A673 (cell line): ENCODE measurements at regions not wholly inside any gene's neighbourhood (a gene's known extent, or its start where the extent isn't known, plus 50 kb on each side); places are given as distances from the start of the nearest gene placed in this dataset.

Experiments used
- BruUV-seq: library from RNA; stranded (reverse); fragments of 400-500 nt; replicated peaks from 2 replicates; lab custom pipeline; 2021; lab: Mats Ljungman, UMichigan
- CTCF ChIA-PET: fragments of 300-600 bp; sonication (Branson Sonifier 250); formaldehyde crosslinking; loops from one replicate; lab custom pipeline; 2022; ENCODE audit warnings: antibody characterized with exemption; lab: Charles Lee
- POLR2A ChIA-PET: fragments of 300-600 bp; sonication (Branson Sonifier 250); formaldehyde crosslinking; loops from one replicate; lab custom pipeline; 2022; ENCODE audit warnings: antibody characterized with exemption; ENCODE audit not compliant: low non-redundant PET; lab: Charles Lee
- DNase-seq: peaks from one replicate; pipeline ENCODE4 v3.0.0-alpha.2; 2015; ENCODE audit warnings: low spot score
- H3K27ac ChIP-seq: fragments of 200-600 bp; sonication (generic); 2 replicates; pipeline ENCODE4 v1.5.1; 2016; ENCODE audit warnings: mixed run types, low read depth, mild to moderate bottlenecking, mixed read lengths, antibody characterized with exemption, low read length; ENCODE audit not compliant: poor library complexity, severe bottlenecking
- H3K27me3 ChIP-seq: fragments of 200-600 bp; sonication (generic); replicated peaks from 2 replicates; pipeline ENCODE4 v1.6.1; 2017; ENCODE audit warnings: mixed run types, low read depth, mild to moderate bottlenecking, mixed read lengths, antibody characterized with exemption, low read length; ENCODE audit not compliant: insufficient read depth, poor library complexity
- H3K36me3 ChIP-seq: fragments of 200-600 bp; sonication (generic); 2 replicates; pipeline ENCODE4 v1.6.1; 2016; ENCODE audit warnings: mixed run types, mild to moderate bottlenecking, mixed read lengths, antibody characterized with exemption, low read length; ENCODE audit not compliant: insufficient read depth, poor library complexity, severe bottlenecking
- H3K4me1 ChIP-seq: fragments of 200-600 bp; sonication (generic); 2 replicates; pipeline ENCODE4 v1.6.1; 2017; ENCODE audit warnings: mixed run types, mild to moderate bottlenecking, mixed read lengths, antibody characterized with exemption, low read length; ENCODE audit not compliant: insufficient read depth, poor library complexity, severe bottlenecking
- H3K4me3 ChIP-seq: fragments of 200-600 bp; sonication (generic); 2 replicates; pipeline ENCODE4 v1.5.1; 2016; ENCODE audit warnings: low read depth, mixed run types, mild to moderate bottlenecking, mixed read lengths, low read length; ENCODE audit not compliant: poor library complexity, severe bottlenecking
- H3K9me3 ChIP-seq: fragments of 200-600 bp; sonication (generic); 2 replicates; pipeline ENCODE4 v1.6.1; 2016; ENCODE audit warnings: mixed run types, low read depth, mild to moderate bottlenecking, mixed read lengths, antibody characterized with exemption, low read length; ENCODE audit not compliant: poor library complexity, severe bottlenecking
- CTCF ChIP-seq: fragments of 300-800, 200-600 bp; sonication (generic); conservative IDR thresholded peaks from 2 replicates; pipeline ENCODE4 v1.5.1; 2017; ENCODE audit warnings: low read depth, mild to moderate bottlenecking, antibody characterized with exemption, low read length, moderate library complexity, mixed read lengths
- EZH2 ChIP-seq: fragments of 200-600 bp; sonication (generic); IDR thresholded peaks from 2 replicates; pipeline ENCODE4 v1.6.1; 2017; ENCODE audit warnings: borderline replicate concordance, low read depth, mild to moderate bottlenecking, mixed read lengths, antibody characterized with exemption, low read length; ENCODE audit not compliant: poor library complexity, severe bottlenecking
- intact Hi-C: fragments of 100-400 bp; cut with micrococcal nuclease; formaldehyde crosslinking; loops from one replicate; pipeline ENCODE4 v1.10.0; 2022; ENCODE audit not compliant: unreplicated experiment

GRCh38 chr3:135454890-135455289 is 510.6 kb upstream of the PPP2R3A start:
- H3K9me3 ChIP-seq = no peaks in the 10 kb centered on the region
- no peaks in the 10 kb centered on the region for H3K4me1 ChIP-seq
- no TSS peak for BruUV-seq
- no peaks in the 10 kb centered on the region for H3K36me3 ChIP-seq
- intact Hi-C loops = no loop called here
- DNase-seq = no peak
- ChIA-PET CTCF (no interaction called here), POLR2A (no interaction called here)
- H3K4me3 ChIP-seq = no peak overlapping the region
- TF ChIP-seq CTCF (no peak), EZH2 (no peak)
- H3K27ac ChIP-seq = no peak overlapping the region
- peaks cover 56% of the 10 kb centered on the region for H3K27me3 ChIP-seq

- DNase-seq = no peak
- Histone ChIP-seq H3K36me3 (no peaks in the 10 kb centered on the region), H3K4me3 (no peak overlapping the region), H3K9me3 (no peaks in the 10 kb centered on the region), H3K27ac (no peak overlapping the region), H3K27me3 (peaks cover 59% of the 10 kb centered on the region), H3K4me1 (no peaks in the 10 kb centered on the region)
- TF ChIP-seq EZH2 = peak; percentile 42
- TF ChIP-seq CTCF = no peak
- CTCF ChIA-PET = no interaction called here
- intact Hi-C loops = no loop called here
- POLR2A ChIA-PET = no interaction called here
- BruUV-seq = no TSS peak
These were observed 509.3 kb upstream of the PPP2R3A start for GRCh38 chr3:135456108-135456790.

GRCh38 chr3:135458541-135459322 is 506.8 kb upstream of the PPP2R3A start:
- intact Hi-C loops = no loop called here
- H3K27me3 ChIP-seq = peaks cover 58% of the 10 kb centered on the region
- TF ChIP-seq EZH2 (no peak), CTCF (no peak)
- H3K36me3 ChIP-seq = no peaks in the 10 kb centered on the region
- no TSS peak for BruUV-seq
- DNase-seq = no peak
- ChIA-PET CTCF (no interaction called here), POLR2A (no interaction called here)
- no peaks in the 10 kb centered on the region for H3K4me1 ChIP-seq
- H3K9me3 ChIP-seq = no peaks in the 10 kb centered on the region
- no peak overlapping the region for H3K27ac ChIP-seq
- H3K4me3 ChIP-seq = no peak overlapping the region
